NCI-H1417 (cell line): ENCODE measurements at regions not wholly inside any gene's neighbourhood (a gene's known extent, or its start where the extent isn't known, plus 50 kb on each side); places are given as distances from the start of the nearest gene placed in this dataset.
A peak's percentile ranks its signal among the peaks of the same experiment; 100 is the strongest.

ENCODE experiments used
- DNase-seq, 3 experiments: peaks; one replicate each; lab custom pipeline; 2025; lab: John Stamatoyannopoulos, UW

DNA sequence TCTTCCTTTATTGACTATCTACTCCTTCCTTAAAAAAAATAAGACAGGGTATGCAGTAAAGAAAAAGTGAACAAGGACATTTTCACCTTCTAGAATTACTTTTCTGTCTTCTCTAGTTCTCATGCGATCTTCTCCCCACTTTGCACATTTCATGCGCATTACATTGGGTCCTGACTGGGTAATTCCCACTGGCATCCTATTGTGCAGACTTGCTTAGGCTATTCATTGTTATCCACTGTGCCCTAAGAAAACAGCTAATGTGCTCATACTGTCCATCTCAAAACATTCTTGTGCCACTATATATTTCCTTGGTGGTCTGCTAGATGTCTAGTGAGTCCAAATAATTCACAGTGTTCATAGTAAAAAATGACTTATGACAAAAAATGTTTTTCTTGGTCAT is 447.4 kb upstream of the ROBO1 start:
- DNase-seq = no peak

DNA sequence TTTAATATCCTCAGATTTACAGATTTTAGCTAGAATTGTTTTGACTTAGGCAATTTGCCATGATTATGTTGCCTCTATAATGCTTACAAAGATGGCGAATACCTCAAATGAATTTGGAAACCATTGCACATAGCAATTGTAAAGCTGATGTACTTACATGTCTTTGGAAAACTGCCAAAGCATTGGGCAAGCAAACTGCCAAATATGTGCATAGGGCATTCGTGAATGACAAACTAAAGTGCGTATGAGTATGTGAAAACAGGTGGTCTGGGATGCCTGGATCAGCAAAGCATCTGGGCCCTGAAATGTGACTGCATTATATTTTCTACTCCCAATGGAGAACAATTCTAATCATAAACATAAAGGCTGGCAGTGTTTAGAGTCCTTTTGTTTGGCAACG is 445.3 kb upstream of the ROBO1 start:
- peak in 1 of 3 experiments; percentile 30 for DNase-seq

DNA sequence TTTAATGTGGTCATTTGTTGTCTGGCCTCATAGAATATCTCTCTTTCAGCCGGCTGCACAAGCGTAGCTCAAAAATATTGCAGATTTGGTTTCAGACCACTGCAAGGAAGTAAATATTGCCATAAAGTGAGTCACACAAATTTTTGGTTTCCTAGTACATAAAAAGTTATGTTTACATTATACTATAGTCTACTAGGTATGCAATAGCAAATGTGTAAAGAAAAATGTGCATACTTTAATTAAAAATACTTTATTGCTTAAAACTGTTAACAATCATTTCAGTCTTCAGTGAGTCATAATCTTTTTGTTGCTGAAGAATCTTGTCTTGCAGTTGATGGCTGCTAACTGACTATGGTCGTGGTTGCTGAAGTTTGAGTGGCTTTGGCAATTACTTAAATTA is 425.1 kb upstream of the ROBO1 start:
- no peak for DNase-seq

DNA sequence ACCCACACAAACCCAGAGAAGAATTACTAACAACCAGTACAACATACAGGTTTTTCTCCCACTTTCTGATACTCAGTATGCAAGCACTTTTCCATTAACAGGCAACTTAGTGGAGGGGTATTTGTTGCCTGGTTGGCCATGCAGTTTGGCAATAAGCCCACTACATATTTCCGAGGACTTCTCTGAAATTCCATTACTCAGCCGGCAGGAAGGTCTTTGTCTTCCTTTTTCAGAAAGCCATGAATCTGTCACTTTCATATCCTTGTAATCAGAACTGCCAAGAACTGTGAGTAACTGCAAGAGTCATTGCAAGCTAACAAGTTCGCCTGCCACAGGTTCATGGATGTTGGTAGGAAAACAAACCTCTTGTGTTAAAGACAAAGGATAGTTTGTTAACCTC is 422.3 kb upstream of the ROBO1 start:
- no peak for DNase-seq

DNA sequence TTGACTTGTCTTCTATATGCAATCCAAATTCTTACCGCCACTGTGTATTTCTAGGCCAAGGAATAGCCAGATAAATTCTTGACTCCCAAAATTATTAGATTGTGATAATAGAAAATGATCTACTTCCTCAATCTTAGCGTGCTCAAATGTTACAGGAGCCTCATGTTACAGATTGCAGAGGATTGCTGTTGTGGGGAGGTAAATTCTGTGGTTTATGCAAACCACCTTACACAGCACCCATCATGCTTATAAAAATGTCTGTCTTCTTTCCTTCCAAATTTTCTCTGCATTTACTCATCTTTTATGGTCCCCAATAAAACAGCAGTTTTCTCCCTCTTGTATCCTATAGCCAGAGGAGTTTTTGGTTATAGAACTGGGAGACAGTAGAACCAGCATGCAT is 420.2 kb upstream of the ROBO1 start:
- no peak for DNase-seq

GRCh38 chr3:80159990-80160506 is 392.2 kb upstream of the ROBO1 start:
- no peak for DNase-seq

DNA sequence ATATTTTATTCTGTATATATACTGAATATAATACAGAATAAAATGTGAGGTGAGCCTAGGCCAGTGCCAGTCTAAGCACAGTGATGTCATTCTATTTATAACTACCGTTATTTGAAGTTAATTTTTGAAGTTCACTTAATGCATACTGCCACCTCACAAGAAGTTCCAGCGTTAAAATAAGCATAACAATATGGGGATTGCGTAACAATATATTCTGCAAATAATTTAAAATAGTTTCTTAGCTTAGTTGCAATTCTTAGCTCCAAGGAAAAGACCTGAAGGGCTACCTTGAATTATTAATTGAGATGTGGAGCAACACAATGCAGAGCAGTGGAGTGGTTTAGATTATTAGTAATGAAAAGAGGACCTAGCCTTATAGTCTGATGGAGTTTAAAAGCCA is 390.5 kb upstream of the ROBO1 start:
- DNase-seq = no peak

DNA sequence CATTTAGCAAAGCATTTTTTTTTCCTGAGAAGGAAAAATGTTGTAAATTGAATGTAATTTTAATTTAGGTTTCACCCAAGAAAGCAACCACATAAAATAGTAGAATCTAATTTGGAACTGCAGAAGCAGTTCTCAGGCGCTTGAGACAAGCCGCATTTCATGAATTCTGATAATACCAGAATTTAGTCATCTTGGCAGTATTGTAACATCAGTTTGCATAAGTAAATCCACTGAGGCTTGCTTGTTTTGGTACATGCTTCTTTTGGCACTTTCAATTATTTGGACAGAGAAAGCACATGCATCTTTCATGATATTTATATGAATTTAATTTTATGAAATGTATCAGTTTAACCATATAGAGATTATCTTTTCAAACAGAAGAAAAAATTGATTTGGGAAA is 389.7 kb upstream of the ROBO1 start:
- DNase-seq = no peak

GRCh38 chr3:80152692-80153091 is 384.9 kb upstream of the ROBO1 start:
- DNase-seq = no peak

DNA sequence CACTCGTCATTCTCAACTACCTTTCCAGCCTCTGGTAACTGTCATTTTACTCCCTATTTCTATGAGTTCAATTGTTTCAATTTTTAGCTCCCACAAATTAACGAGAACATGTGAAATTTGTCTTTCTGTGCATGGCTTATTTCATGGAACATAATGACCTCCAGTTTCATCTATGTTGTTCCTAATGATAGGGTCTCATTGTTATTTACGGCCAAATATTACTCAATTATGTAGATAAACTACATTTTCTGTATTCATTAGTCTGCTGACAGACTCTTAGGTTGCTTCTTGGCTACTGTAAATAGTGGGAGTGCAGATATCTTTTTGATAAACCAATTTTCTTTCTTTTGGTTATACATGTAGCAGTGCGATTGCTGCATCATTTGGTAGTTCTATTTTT is 374.9 kb upstream of the ROBO1 start:
- no peak for DNase-seq

- no peak for DNase-seq
Observed at GRCh38 chr3:80141557-80141956, 373.8 kb upstream of the ROBO1 start.

GRCh38 chr3:80116281-80116680 is 348.5 kb upstream of the ROBO1 start:
- DNase-seq = no peak

- DNase-seq = no peak
Observed at GRCh38 chr3:80114694-80115093, 346.9 kb upstream of the ROBO1 start.

DNA sequence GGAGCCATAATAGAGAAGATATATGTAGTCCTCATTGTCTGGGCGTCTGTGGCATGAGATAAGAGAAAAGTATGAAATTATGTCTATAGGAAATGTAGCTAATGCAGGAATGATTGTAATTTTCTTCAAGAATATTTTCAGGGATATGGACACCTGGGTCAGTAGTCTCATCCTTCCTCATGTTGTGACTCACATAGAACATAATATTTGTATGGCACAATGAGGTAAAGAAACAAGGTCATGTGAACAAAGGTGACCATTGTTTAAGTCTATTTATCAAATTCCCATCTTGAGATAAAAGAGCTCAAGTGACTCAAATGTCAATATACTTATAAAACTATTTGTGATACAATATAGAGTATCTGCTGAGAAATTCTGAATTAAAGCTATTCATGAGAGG is 345.5 kb upstream of the ROBO1 start:
- no peak for DNase-seq

GRCh38 chr3:80099559-80100066 is 331.8 kb upstream of the ROBO1 start:
- peak in 1 of 3 experiments; percentile 26 for DNase-seq

DNA sequence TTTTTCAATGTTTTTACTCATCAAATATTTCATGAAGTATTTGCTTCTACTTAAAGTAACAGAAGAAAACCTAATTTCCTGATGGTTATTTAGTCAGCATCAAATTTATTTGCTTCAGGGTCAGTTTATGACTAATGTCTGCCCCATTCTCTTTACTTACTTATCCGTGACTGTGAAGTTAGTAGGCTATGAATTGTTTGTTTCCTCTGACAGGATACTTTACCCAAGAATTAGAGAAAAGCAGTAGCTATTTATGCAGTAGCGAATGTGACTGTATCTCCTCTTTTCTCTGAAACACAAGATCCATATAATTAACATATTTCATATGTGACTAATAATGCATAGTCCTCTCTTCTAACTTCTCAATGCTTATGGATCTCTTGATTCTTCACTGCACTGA is 329.9 kb upstream of the ROBO1 start:
- DNase-seq = no peak

DNA sequence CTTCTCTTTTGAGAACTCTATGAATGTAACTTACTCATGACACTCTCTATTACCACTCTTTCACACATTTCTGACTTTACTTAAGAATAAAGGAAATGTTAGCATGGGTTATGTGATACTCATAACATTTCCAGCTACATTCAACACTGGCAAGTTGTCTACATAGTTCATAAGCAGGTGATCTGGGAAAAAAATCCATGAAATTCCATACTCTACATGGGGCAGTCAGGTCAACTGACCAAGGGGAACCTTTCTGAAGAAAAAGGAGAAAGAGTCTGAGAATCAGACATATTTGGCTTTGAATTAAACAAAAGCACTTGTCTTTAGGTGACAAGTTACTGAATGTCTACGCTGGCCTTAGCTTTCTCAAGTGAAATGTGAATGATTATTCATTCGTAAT is 329.1 kb upstream of the ROBO1 start:
- DNase-seq = no peak

DNA sequence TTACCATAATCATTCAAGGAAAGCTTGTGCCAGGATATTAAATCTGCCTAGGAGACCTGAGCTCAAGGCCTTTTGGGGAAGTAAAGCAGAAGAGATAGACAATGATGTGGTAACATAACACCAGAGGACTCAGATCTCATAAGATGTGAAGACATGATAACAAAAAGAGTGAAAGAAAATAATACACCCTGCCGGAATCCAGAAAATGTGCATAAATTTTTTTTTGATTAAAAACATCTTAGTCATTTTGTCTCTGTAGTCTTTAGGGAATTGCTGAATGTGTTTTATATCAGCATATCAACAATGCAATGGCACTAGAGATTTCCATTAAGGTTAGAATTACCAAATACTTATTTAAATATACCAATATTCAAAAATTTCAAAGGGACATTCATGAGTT is 326.8 kb upstream of the ROBO1 start:
- no peak for DNase-seq

DNA sequence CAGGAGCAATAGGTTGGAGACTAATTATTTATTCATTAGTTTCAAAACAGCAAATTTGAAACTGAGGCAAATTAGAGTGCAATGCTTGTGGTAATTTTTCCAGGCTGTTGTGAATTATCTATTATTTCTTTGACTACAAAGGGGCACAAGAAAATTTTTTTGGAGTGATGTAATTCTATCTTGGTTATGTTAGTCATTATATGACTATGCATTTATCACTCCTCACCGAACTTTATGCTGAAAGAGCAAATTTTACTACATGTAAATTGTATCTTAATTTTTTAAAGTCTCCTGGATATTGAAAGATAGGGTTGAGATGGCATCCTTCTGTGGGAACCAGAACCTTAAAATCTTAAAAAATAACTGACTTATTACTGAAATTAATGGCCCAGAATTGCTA is 320.0 kb upstream of the ROBO1 start:
- DNase-seq = no peak

DNA sequence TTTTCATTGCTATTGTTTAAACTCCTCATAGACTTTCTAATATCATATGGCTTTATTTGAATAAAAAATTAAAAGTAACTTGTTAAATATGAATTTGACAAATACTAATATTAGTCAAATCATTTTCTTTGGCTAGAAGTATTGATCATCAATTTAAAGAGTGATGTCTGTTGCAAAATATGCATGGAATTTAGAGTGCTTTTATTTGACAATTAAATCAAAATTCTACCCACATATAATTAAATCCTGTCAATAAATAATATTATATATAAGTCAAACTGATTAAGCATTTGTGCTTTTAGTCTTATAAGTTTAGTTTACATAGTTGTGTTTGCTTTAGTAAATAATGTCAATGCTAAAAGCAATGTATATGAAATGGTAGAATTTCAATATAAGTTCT is 318.6 kb upstream of the ROBO1 start:
- no peak for DNase-seq

GRCh38 chr3:80079886-80080285 is 312.1 kb upstream of the ROBO1 start:
- no peak for DNase-seq

- DNase-seq = no peak
Observed at GRCh38 chr3:80068459-80068858, 300.7 kb upstream of the ROBO1 start.

GRCh38 chr3:80063535-80063934 is 295.7 kb upstream of the ROBO1 start:
- no peak for DNase-seq

DNA sequence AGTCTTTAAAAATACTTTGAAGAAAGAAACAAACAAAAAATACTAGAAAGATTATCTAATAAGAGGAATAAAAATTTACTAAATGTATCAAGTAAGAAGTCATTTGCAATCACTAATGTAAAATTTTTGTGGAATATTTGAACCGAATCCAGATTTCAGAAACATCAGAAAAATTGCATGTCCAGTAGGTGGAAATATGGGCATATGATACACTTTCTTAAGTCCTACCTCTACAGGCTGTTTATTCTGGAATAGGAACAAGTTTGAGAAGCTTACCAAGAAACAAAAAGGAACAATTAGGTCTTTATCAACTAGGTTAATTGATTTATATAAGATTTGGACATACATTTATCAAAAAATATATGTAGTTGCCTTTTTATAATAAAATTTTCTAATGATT is 292.9 kb upstream of the ROBO1 start:
- peak in 1 of 3 experiments; percentile 1 for DNase-seq

DNA sequence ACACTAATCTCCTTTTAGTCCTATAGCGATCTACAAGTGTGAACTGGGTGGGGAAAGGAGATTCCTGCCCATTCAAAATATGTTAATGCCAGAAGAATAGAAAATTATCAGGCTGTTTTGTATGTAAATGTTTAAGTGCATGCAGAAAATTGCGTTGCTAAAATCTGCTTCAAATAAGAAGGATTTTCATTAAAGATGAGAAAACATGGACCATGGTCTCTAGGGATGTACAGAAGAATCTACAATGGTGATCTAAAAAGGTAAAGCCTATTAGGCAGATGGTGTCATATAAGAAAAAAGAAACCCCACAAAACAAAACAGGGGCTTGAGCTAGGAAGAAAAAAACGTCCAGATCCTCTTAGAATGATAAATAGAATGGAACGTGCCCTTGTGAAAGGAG is 287.5 kb upstream of the ROBO1 start:
- DNase-seq = no peak
